HT1080 (cell line): ENCODE measurements at regions not wholly inside any gene's neighbourhood (a gene's known extent, or its start where the extent isn't known, plus 50 kb on each side); places are given as distances from the start of the nearest gene placed in this dataset.

Experiments
- DNase-seq: peaks from one replicate; pipeline ENCODE4 v3.0.0-alpha.2; 2015; ENCODE audit warnings: low read depth

DNA sequence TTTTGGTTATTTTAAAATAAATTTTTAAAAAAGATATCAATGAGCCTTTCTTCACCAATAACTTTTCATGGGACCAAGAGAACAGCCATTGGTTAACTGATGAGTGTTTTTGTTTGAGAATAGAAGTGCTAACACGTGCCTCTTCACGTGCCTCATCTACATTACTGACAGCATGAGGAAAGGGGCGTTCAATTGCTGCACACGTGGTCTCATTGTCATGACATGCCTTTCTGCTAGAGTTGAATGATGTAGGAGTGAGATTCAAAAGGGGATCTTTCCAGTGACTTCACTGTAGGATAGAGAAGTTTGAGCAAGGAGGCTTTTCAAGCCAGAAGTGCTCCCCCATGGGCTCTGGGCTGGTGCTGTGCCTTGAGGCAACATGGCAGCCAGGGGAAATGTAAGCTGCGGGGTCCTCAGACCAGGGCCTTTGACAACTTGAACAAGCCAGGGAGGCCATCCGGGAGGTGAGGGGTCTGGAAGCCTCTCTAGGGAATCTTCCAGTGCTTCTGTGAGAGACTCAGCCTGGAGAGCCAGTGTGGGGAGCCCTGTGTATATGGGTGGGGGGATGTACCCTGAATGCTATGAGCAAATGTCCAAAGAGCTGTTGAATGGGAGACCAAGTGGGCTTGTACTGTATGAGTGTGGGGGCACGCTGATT is 51.2 kb upstream of the FSTL4 start:
- no peak for DNase-seq

DNA sequence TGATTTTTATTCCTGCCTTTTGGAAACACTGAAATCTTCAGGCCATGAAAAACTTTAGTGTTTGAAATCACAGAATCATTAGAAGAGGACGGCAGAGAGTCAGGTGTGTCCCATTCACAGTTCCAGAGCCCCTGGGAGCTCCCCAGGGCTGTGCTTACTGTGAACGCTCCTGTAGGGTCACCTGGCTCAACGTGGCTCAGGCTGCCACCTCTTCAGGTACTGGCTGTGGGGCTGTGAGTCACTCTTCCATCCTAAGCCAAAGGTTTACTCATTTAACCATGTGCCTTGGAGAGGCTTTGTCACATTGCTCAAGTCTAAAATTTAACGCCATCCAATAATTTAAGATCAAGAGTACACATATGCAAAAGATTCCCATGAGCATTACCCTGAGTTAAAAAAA is 50.2 kb upstream of the FSTL4 start:
- no peak for DNase-seq
